Uterus (tissue), 2 donors: ENCODE measurements at regions not wholly inside any gene's neighbourhood (a gene's known extent, or its start where the extent isn't known, plus 50 kb on each side); places are given as distances from the start of the nearest gene placed in this dataset.

Experiments used
- POLR2A ChIP-seq, 2 donors: fragments of 450-650 bp; IDR thresholded peaks; one replicate each; pipeline ENCODE4 v1.6.1; 2016; ENCODE audit warnings: antibody characterized with exemption in 2 of 2, mild to moderate bottlenecking in 1 of 2, moderate library complexity in 1 of 2
- TF ChIP-seq, protein P1 (sequence below), 4 experiments: fragments of 200-600 bp in 2 of 4; fragments of 450-650 bp in 2 of 4; sonication (generic) in 2 of 4; IDR thresholded peaks; one replicate each; pipeline ENCODE4 v1.5.1; 2016 to 2019; ENCODE audit warnings: antibody characterized with exemption in 4 of 4, mild to moderate bottlenecking in 2 of 4, moderate library complexity in 1 of 4

DNA sequence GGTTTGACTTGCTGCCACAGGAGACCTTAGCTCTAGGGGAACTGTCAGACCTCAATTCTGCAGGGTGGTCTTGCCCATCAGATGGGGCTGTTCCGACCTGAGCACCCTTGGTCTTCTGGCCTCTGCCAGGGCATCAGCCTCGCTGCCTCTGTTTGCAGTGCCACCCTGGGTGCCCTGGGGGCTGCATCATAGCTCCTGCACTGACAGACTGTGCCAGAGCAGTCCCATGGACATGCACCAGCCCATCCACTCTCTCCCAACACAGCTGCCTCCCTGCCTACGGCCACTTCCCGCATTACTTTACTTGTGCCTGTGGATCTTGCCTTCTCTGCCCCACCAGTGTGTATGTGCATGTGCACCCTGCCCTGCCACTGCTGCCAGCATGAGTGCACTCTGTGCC, 884.7 kb upstream of the ARRDC3 start:
- TF ChIP-seq, protein P1, sequence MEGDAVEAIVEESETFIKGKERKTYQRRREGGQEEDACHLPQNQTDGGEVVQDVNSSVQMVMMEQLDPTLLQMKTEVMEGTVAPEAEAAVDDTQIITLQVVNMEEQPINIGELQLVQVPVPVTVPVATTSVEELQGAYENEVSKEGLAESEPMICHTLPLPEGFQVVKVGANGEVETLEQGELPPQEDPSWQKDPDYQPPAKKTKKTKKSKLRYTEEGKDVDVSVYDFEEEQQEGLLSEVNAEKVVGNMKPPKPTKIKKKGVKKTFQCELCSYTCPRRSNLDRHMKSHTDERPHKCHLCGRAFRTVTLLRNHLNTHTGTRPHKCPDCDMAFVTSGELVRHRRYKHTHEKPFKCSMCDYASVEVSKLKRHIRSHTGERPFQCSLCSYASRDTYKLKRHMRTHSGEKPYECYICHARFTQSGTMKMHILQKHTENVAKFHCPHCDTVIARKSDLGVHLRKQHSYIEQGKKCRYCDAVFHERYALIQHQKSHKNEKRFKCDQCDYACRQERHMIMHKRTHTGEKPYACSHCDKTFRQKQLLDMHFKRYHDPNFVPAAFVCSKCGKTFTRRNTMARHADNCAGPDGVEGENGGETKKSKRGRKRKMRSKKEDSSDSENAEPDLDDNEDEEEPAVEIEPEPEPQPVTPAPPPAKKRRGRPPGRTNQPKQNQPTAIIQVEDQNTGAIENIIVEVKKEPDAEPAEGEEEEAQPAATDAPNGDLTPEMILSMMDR (IDR thresholded peaks at IDR 0.05): no peak
- no peak for TF ChIP-seq POLR2A (IDR thresholded peaks at IDR 0.05)
